Neuronal stem cell (in vitro differentiated cells): ENCODE measurements at regions not wholly inside any gene's neighbourhood (a gene's known extent, or its start where the extent isn't known, plus 50 kb on each side); places are given as distances from the start of the nearest gene placed in this dataset.

ENCODE experiments used
- DNase-seq: peaks from one replicate; pipeline ENCODE4 v3.0.0-alpha.2; 2013; ENCODE audit warnings: low spot score
- H2AFZ ChIP-seq: one replicate; pipeline ENCODE4 v1.6.1; 2013; ENCODE audit warnings: mild to moderate bottlenecking, low read length, inconsistent platforms
- H2AK5ac ChIP-seq: 2 replicates; pipeline ENCODE4 v1.6.1; 2013; ENCODE audit warnings: low read depth, mild to moderate bottlenecking, inconsistent platforms, low read length, moderate library complexity, mixed read lengths
- H2BK120ac ChIP-seq: 2 replicates; pipeline ENCODE4 v1.6.1; 2013; ENCODE audit warnings: low read depth, mild to moderate bottlenecking, inconsistent platforms, low read length, moderate library complexity, mixed read lengths
- H2BK12ac ChIP-seq: one replicate; pipeline ENCODE4 v1.6.1; 2013; ENCODE audit warnings: low read length, inconsistent platforms
- H2BK15ac ChIP-seq: 2 replicates; pipeline ENCODE4 v1.6.1; 2013; ENCODE audit warnings: mild to moderate bottlenecking, low read length, inconsistent platforms, mixed read lengths
- H2BK5ac ChIP-seq: one replicate; pipeline ENCODE4 v1.6.1; 2013; ENCODE audit warnings: inconsistent platforms, mild to moderate bottlenecking, low read length, moderate library complexity
- H3K14ac ChIP-seq: one replicate; pipeline ENCODE4 v1.6.1; 2013; ENCODE audit warnings: low read length, inconsistent platforms
- H3K18ac ChIP-seq: 2 replicates; pipeline ENCODE4 v1.6.1; 2013; ENCODE audit warnings: low read length, inconsistent platforms
- H3K23ac ChIP-seq: 2 replicates; pipeline ENCODE4 v1.6.1; 2013; ENCODE audit warnings: low read depth, mild to moderate bottlenecking, mixed read lengths, low read length, inconsistent platforms; ENCODE audit not compliant: poor library complexity
- H3K27ac ChIP-seq: replicated peaks from 3 replicates; pipeline ENCODE4 v1.5.1; 2013; ENCODE audit warnings: low read length, inconsistent platforms
- H3K27me3 ChIP-seq, 3 experiments: 2 replicates each; pipeline ENCODE4 v1.6.1; 2013; ENCODE audit warnings: low read length in 3 of 3, mild to moderate bottlenecking in 2 of 3, inconsistent platforms in 1 of 3, low read depth in 1 of 3, mixed read lengths in 1 of 3, moderate library complexity in 1 of 3; ENCODE audit not compliant: control insufficient read depth in 3 of 3, insufficient read depth in 3 of 3
- H3K36me3 ChIP-seq, 2 donors: replicated peaks in 1 of 2; 2 replicates each; pipeline ENCODE4 v1.6.1; 2013; ENCODE audit warnings: low read length in 2 of 2; ENCODE audit not compliant: control insufficient read depth in 2 of 2, insufficient read depth in 2 of 2
- H3K4ac ChIP-seq: 2 replicates; pipeline ENCODE4 v1.6.1; 2013; ENCODE audit warnings: inconsistent platforms, mild to moderate bottlenecking, low read length, moderate library complexity
- H3K4me1 ChIP-seq, 2 donors: 1 replicate in 1 of 2; 2 replicates in 1 of 2; pipeline ENCODE4 v1.6.1; 2013; ENCODE audit warnings: low read length in 2 of 2, low read depth in 1 of 2; ENCODE audit not compliant: control insufficient read depth in 2 of 2, insufficient read depth in 1 of 2
- H3K4me2 ChIP-seq: one replicate; pipeline ENCODE4 v1.6.1; 2013; ENCODE audit warnings: mild to moderate bottlenecking, low read length, inconsistent platforms; ENCODE audit not compliant: insufficient read depth, poor library complexity, severe bottlenecking
- H3K4me3 ChIP-seq, 2 donors: 2 replicates each; pipeline ENCODE4 v1.5.1; 2013; ENCODE audit warnings: low read length in 2 of 2, mild to moderate bottlenecking in 2 of 2, inconsistent platforms in 1 of 2, moderate library complexity in 1 of 2
- H3K79me1 ChIP-seq: one replicate; pipeline ENCODE4 v1.6.1; 2013; ENCODE audit warnings: low read depth, mild to moderate bottlenecking, inconsistent platforms, low read length, moderate library complexity
- H3K9ac ChIP-seq: one replicate; pipeline ENCODE4 v1.6.1; 2013; ENCODE audit warnings: mild to moderate bottlenecking, low read depth, low read length, inconsistent platforms; ENCODE audit not compliant: poor library complexity
- H3K9me3 ChIP-seq, 2 donors: replicated peaks in 1 of 2; 2 replicates each; pipeline versions ENCODE3 to v1.6.1; 2013; ENCODE audit warnings: low read length in 2 of 2, mild to moderate bottlenecking in 2 of 2, inconsistent platforms in 1 of 2, low read depth in 1 of 2, mixed read lengths in 1 of 2, moderate library complexity in 1 of 2; ENCODE audit not compliant: control insufficient read depth in 2 of 2, insufficient read depth in 1 of 2
- H4K8ac ChIP-seq: one replicate; pipeline ENCODE4 v1.6.1; 2013; ENCODE audit warnings: low read depth, mild to moderate bottlenecking, inconsistent platforms, low read length, moderate library complexity
- H4K91ac ChIP-seq: one replicate; pipeline ENCODE4 v1.6.1; 2013; ENCODE audit warnings: low read length, low read depth, mild to moderate bottlenecking, inconsistent platforms; ENCODE audit not compliant: poor library complexity
- WGBS, 2 donors: extraction: QIAGEN DNeasy Blood & Tissue Kit; methylation state at CpG; one replicate each; pipeline ENCODE4 v1.1.7; 2013; ENCODE audit warnings: missing lambda C conversion rate in 2 of 2, mixed read lengths in 1 of 2; ENCODE audit not compliant: insufficient read length in 2 of 2, insufficient replicate concordance in 1 of 2; ENCODE audit errors: extremely low coverage in 2 of 2; 5-methylcytosine and 5-hydroxymethylcytosine counted together

GRCh38 chr15:69546182-69546581 is 93.6 kb downstream of the RPLP1 start:
- Histone ChIP-seq H3K18ac (no peak overlapping the region), H4K91ac (no peak overlapping the region), H3K79me1 (no peaks in the 10 kb centered on the region), H3K4me1 (peaks cover 0 to 1% of the 10 kb centered on the region in 2 donors), H2BK5ac (no peak overlapping the region), H3K9ac (no peak overlapping the region), H2BK12ac (no peak overlapping the region), H3K14ac (no peak overlapping the region), H4K8ac (no peak overlapping the region), H3K4ac (no peak overlapping the region), H3K4me2 (no peak overlapping the region), H2BK120ac (no peak overlapping the region), H2BK15ac (no peak overlapping the region), H2AK5ac (no peak overlapping the region), H3K36me3 (no peaks in the 10 kb centered on the region), H3K4me3 (no peak overlapping the region), H3K23ac (no peak overlapping the region), H3K27ac (no peak overlapping the region), H3K27me3 (no peaks in the 10 kb centered on the region), H2AFZ (no peak overlapping the region), H3K9me3 (peaks cover 0 to 2% of the 10 kb centered on the region in 2 donors)
- DNase-seq, result no peak
- no CpG with 5 or more reads among the region's 3 CpGs for WGBS, 2 donors

- H4K91ac ChIP-seq, result no peak overlapping the region
- no peak overlapping the region for H2BK120ac ChIP-seq
- peaks cover 0 to 1% of the 10 kb centered on the region in 2 donors for H3K4me1 ChIP-seq
- H3K4me2 ChIP-seq, result no peak overlapping the region
- DNase-seq, result no peak
- no peak overlapping the region for H3K4me3 ChIP-seq
- no peaks in the 10 kb centered on the region for H3K36me3 ChIP-seq
- no peak overlapping the region for H3K14ac ChIP-seq
- no peak overlapping the region for H3K9ac ChIP-seq
- no peak overlapping the region for H3K23ac ChIP-seq
- H3K79me1 ChIP-seq, result no peaks in the 10 kb centered on the region
- no peak overlapping the region for H3K18ac ChIP-seq
- no CpG with 5 or more reads among the region's 24 CpGs for WGBS, 2 donors
- H2AK5ac ChIP-seq, result no peak overlapping the region
- peaks cover 0 to 6% of the 10 kb centered on the region in 2 donors for H3K9me3 ChIP-seq
- no peaks in the 10 kb centered on the region for H3K27me3 ChIP-seq
- H2BK12ac ChIP-seq, result no peak overlapping the region
- no peak overlapping the region for H2BK5ac ChIP-seq
- no peak overlapping the region for H3K4ac ChIP-seq
- H3K27ac ChIP-seq, result no peak overlapping the region
- no peak overlapping the region for H4K8ac ChIP-seq
- H2AFZ ChIP-seq, result no peak overlapping the region
- no peak overlapping the region for H2BK15ac ChIP-seq
Observed at GRCh38 chr15:69548395-69549180, 96.0 kb downstream of the RPLP1 start.

GRCh38 chr15:69551391-69552056 is 98.9 kb downstream of the RPLP1 start:
- H3K18ac ChIP-seq, result no peak overlapping the region
- peaks cover 0 to 4% of the 10 kb centered on the region in 2 donors for H3K9me3 ChIP-seq
- no CpG with 5 or more reads among the region's 5 CpGs for WGBS, 2 donors
- no peaks in the 10 kb centered on the region for H3K79me1 ChIP-seq
- H3K4me2 ChIP-seq, result no peak overlapping the region
- H3K4me1 ChIP-seq, result peaks cover 0 to 1% of the 10 kb centered on the region in 2 donors
- H4K8ac ChIP-seq, result no peak overlapping the region
- H4K91ac ChIP-seq, result no peak overlapping the region
- no peak overlapping the region for H2AK5ac ChIP-seq
- no peak overlapping the region for H2BK15ac ChIP-seq
- no peak for DNase-seq
- no peak overlapping the region for H3K9ac ChIP-seq
- peaks cover 0 to 7% (median 0%) of the 10 kb centered on the region in 3 experiments for H3K27me3 ChIP-seq
- H3K14ac ChIP-seq, result no peak overlapping the region
- no peak overlapping the region for H3K27ac ChIP-seq
- no peak overlapping the region for H2BK120ac ChIP-seq
- H2BK5ac ChIP-seq, result no peak overlapping the region
- no peak overlapping the region for H2BK12ac ChIP-seq
- no peak overlapping the region for H3K23ac ChIP-seq
- H3K4ac ChIP-seq, result no peak overlapping the region
- no peak overlapping the region for H2AFZ ChIP-seq
- no peak overlapping the region for H3K4me3 ChIP-seq
- H3K36me3 ChIP-seq, result no peaks in the 10 kb centered on the region

- H3K4me3 ChIP-seq, result no peak overlapping the region
- H4K91ac ChIP-seq, result no peak overlapping the region
- no peak overlapping the region for H2BK5ac ChIP-seq
- peaks cover 0 to 4% of the 10 kb centered on the region in 2 donors for H3K9me3 ChIP-seq
- H2AFZ ChIP-seq, result no peak overlapping the region
- H2BK15ac ChIP-seq, result no peak overlapping the region
- H2BK120ac ChIP-seq, result no peak overlapping the region
- no peak overlapping the region for H3K4ac ChIP-seq
- H3K36me3 ChIP-seq, result no peaks in the 10 kb centered on the region
- H3K4me1 ChIP-seq, result peaks cover 0 to 1% of the 10 kb centered on the region in 2 donors
- no peak overlapping the region for H2BK12ac ChIP-seq
- H3K23ac ChIP-seq, result no peak overlapping the region
- H4K8ac ChIP-seq, result no peak overlapping the region
- H3K18ac ChIP-seq, result no peak overlapping the region
- WGBS, 2 donors, result no CpG with 5 or more reads among the region's 10 CpGs
- H2AK5ac ChIP-seq, result no peak overlapping the region
- no peak overlapping the region for H3K27ac ChIP-seq
- no peaks in the 10 kb centered on the region for H3K79me1 ChIP-seq
- DNase-seq, result no peak
- peaks cover 0 to 7% (median 0%) of the 10 kb centered on the region in 3 experiments for H3K27me3 ChIP-seq
- no peak overlapping the region for H3K14ac ChIP-seq
- no peak overlapping the region for H3K4me2 ChIP-seq
- no peak overlapping the region for H3K9ac ChIP-seq
Observed at GRCh38 chr15:69552057-69552815, 99.6 kb downstream of the RPLP1 start.
